Ramos (cell line): ENCODE measurements at regions not wholly inside any gene's neighbourhood (a gene's known extent, or its start where the extent isn't known, plus 50 kb on each side); places are given as distances from the start of the nearest gene placed in this dataset.

Source experiments
- in situ Hi-C: fragments of 300-500 bp; cut with MboI; formaldehyde crosslinking; loops from one replicate; pipeline ENCODE4 v1.14.3; 2022; ENCODE audit warnings: low sequenced_read_pairs; ENCODE audit not compliant: unreplicated experiment

DNA sequence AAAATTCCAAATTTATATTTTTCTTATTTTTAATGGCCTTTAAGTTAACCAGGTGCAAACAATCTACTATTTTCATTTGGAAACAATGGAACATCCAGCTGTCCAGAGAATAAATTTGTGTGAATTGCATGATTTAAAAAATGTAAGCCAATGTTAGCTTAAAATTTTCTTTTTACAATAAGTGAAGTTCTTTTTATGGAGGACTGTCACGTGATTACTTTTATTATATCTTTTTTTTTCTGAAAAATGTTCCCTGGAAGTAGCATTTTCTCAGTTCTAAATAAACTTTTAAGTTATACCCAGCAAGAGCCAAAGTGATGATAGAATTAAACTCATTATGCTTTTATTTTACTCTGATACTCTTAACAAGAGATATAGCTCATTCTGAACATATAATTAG is 267.7 kb upstream of the SLC35B3 start:
- in situ Hi-C loops: no loop called here

DNA sequence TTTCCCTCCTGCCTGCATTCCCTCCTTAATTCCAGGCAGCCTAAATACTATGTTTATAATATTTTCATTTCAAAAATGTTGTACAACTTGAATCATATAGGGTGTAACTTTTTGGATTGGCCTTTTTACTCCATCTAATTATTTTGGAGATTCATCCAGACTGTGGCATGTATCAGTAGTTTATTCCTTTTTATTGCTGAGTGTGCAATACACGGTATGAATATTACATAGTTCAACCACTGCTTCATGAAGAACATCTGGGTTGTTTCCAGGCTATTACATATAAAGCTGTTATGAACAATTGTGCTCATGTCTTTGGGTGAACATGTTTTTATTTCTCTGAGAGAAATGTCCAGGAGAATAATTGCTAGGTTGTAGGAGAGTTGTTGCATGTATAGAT is 253.5 kb upstream of the SLC35B3 start:
- in situ Hi-C loops: no loop called here

GRCh38 chr6:8686077-8686476 is 250.7 kb upstream of the SLC35B3 start:
- in situ Hi-C loops: no loop called here

DNA sequence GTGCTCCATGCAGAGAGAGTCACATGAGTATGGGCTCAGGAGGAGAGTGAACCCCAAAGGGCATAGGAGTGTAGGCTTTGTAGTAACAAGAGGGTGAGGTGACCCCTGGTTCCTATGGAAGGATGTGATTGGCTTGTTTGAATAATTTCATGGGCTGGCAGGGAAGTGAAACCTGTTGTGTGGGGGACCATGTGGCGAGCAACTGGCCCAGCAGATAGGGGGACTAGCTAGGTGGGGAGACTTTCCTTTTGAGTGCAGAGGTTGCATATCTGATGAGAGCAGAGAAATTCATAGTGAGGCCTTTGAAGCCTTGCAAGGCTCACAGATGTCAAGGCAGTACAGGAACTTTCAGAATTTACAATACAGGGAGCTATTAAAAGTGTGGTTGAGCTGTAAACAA is 247.9 kb upstream of the SLC35B3 start:
- in situ Hi-C loops: no loop called here

DNA sequence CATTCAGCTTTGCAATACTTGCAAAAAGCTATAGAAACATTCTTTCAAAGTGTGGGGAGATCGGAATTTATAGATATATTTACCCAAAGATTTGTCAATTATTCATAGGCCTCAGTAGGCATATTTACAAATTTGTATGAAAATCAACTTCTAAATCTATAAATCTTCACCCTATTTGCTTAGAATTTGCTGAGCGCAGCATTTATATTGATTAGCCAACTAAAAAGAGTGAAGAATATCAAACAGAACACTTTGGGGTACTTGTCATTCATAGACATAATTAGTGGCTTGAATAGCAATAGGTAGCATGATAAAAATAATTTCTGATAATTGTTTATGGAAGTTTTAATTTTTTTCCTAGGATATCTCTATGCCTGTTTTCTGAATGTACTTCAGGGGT is 244.5 kb upstream of the SLC35B3 start:
- in situ Hi-C loops: no loop called here

GRCh38 chr6:8678466-8678865 is 243.1 kb upstream of the SLC35B3 start:
- in situ Hi-C loops: no loop called here

DNA sequence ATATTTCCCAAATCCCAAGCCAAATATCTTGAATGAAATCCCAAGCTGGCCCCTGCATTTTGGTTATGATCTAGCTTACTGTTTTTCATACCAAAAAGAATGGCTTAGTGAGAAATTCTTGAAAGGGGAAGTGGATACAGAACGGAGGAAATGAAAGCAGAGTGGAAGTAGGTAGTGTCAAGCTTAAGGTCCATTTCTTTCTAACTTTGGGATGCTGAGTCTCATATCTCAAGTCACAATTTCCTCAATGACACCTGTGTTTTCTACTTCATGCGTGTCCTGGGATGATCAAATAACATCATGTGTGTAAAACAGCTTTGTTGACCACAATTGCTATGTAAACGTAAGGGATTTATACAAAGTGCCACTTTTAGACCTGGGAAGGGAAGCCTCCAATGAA is 238.8 kb upstream of the SLC35B3 start:
- in situ Hi-C loops: no loop called here

GRCh38 chr6:8672882-8673281 is 237.5 kb upstream of the SLC35B3 start:
- in situ Hi-C loops: no loop called here

- in situ Hi-C loops: no loop called here
Observed at GRCh38 chr6:8670792-8671191, 235.4 kb upstream of the SLC35B3 start.

- in situ Hi-C loops: no loop called here
Observed at GRCh38 chr6:8664700-8665099, 229.4 kb upstream of the SLC35B3 start.

DNA sequence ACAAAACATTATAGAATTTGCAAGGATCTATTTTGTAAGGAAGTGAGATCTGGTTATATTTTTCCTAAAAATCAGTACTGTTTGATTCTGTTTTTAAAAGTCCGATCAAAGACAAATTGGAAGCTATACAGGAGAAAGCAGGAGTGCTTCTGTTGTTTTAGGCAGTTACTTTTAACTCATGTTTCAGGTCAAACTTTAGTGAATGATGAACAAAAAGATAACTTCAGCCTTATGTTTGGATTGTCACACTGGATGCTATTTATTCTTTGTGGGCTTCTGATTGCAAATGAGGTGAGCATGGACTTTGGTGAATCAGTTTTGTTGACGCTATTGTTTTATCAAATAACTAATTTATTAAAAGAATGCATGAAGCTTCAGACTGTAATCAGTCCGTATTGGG is 228.7 kb upstream of the SLC35B3 start:
- in situ Hi-C loops: no loop called here

DNA sequence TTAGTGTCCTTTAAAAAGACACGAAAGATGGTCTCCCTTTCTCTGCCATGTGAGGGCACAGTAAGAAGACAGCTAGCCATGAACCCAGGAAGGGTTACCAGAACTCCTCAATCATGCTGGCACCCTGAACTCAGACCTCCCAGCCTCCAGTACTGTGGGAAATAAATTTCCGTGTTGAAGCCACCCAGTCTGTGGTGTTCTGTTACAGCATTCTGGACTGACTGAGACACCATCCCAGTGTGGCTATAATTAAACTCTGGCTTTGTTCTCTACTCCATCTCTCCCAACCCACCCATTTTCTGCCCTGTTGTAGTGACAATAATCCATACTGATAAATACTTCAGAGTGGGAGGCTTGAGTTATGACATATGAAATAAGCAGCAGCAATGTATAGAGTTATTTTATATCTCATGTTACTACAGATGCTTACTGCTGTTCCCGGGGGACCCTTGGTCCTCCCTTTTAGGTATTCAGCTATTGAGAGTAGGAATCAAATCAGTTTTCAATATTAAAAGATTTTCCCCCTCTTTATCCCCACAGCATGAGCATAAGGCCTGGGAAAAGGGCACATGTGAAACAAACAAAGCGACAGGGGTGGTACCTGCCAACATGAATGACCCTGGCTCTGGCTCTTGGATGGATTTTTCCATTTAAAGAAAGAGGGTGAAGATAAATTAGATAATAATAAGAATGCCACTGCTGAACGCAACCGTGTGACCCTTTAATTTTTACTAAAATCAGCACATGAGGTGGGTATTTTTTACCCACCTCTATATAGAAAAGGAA is 224.3 kb upstream of the SLC35B3 start:
- in situ Hi-C loops: no loop called here

GRCh38 chr6:8658416-8658815 is 223.1 kb upstream of the SLC35B3 start:
- in situ Hi-C loops: no loop called here

GRCh38 chr6:8657522-8657921 is 222.2 kb upstream of the SLC35B3 start:
- in situ Hi-C loops: no loop called here

GRCh38 chr6:8655670-8656454 is 220.5 kb upstream of the SLC35B3 start:
- in situ Hi-C loops: no loop called here

GRCh38 chr6:8652710-8653109 is 217.4 kb upstream of the SLC35B3 start:
- in situ Hi-C loops: no loop called here

DNA sequence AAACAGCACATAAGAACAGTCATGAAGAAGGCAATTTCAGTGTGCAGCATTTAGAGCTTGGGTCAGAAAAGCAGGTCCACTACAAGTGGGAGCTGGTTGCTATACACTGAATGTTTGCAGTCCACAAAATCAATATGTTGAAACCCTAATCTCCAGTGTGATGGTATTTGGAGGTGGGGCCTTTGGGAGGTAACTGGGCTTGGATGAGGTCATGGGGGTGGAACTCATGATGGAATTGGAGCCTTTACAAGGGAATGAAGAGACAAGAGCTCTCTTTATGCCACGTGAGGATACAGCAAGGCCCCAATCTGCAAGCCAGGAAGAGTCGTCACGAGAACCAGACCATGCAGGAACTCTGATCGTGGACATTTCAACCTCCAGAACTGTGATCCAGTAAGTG is 216.7 kb upstream of the SLC35B3 start:
- in situ Hi-C loops: no loop called here

- in situ Hi-C loops: no loop called here
Observed at GRCh38 chr6:8645212-8645611, 209.9 kb upstream of the SLC35B3 start.

DNA sequence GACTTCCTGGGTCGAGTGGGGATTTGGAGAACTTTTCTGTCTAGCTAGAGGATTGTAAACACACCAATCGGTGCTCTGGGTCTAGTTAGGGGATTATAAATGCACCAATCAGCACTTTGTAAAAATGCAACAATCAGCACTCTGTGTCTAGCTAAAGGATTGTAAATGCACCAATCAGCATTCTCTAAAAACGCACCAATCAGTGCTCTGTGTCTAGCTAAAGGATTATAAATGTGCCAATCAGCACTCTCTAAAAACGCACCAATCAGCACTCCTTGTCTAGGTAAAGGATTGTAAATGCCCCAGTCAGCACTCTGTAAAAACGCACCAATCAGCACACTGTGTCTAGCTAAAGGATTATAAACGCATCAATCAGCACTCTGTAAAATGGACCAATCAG is 209.0 kb upstream of the SLC35B3 start:
- in situ Hi-C loops: no loop called here

DNA sequence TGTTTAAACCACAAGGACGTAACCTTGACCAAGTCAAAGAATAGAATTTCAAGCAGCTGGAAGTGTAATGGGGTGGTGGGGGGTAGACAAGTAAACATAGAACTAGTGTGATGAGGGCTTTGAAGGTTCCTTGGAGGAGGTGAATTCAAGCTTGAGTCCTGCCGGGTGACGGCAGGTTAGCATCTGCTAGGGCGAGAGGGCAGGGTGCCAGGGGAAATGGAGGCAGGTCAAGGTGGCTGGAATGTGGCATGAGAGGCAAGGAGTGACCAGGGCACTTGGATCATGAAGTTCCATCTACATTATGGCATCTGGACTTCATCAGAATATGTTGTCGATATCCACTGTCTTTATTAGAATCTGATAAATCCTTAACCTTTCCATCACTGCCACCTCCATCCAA is 207.5 kb upstream of the SLC35B3 start:
- in situ Hi-C loops: no loop called here

GRCh38 chr6:8642131-8642530 is 206.8 kb upstream of the SLC35B3 start:
- in situ Hi-C loops: no loop called here
